Retinal pigment epithelial cell (primary cell): ENCODE measurements at regions not wholly inside any gene's neighbourhood (a gene's known extent, or its start where the extent isn't known, plus 50 kb on each side); places are given as distances from the start of the nearest gene placed in this dataset.
"Not testable (repeated sequence)": the region's sequence is repeated elsewhere in the genome, so short reads cannot be mapped to it uniquely, and the experiment has no call there.

Experiments used
- DNase-seq: peaks from one replicate; pipeline ENCODE4 v3.0.0-alpha.2; 2010; ENCODE audit warnings: low read depth
- H3K4me3 ChIP-seq: 2 replicates; pipeline ENCODE4 v1.5.1; 2011; ENCODE audit warnings: mild to moderate bottlenecking, low read length, control low read depth, moderate library complexity
- CTCF ChIP-seq: conservative IDR thresholded peaks from 2 replicates; pipeline ENCODE4 v1.5.1; 2011; ENCODE audit warnings: low read depth, low read length, control low read depth, inconsistent platforms

- H3K4me3 ChIP-seq: no peak overlapping the region
- DNase-seq: no peak
- no peak for TF ChIP-seq CTCF
These were observed 56.6 kb upstream of the LMO2 start for GRCh38 chr11:33948494-33948893.

GRCh38 chr11:33947918-33948317, 56.0 kb upstream of the LMO2 start:
- DNase-seq, H3K4me3 ChIP-seq: not testable (repeated sequence)

GRCh38 chr11:33946930-33947329, 55.1 kb upstream of the LMO2 start:
- no peak for DNase-seq
- TF ChIP-seq CTCF: no peak
- no peak overlapping the region for H3K4me3 ChIP-seq

- no peak overlapping the region for H3K4me3 ChIP-seq
- TF ChIP-seq CTCF: no peak
- no peak for DNase-seq
These were observed 53.8 kb upstream of the LMO2 start for GRCh38 chr11:33945481-33946268.

- DNase-seq: no peak
- TF ChIP-seq CTCF: no peak
- H3K4me3 ChIP-seq: no peak overlapping the region
These were observed 53.0 kb upstream of the LMO2 start for GRCh38 chr11:33944693-33945424.

- TF ChIP-seq CTCF: no peak
- H3K4me3 ChIP-seq: no peak overlapping the region
- DNase-seq: no peak
These were observed 52.4 kb upstream of the LMO2 start for GRCh38 chr11:33944345-33944692.

- TF ChIP-seq CTCF: no peak
- no peak overlapping the region for H3K4me3 ChIP-seq
- DNase-seq: no peak
These were observed 51.1 kb upstream of the LMO2 start for GRCh38 chr11:33942954-33943353.
